Endothelial cell of umbilical vein (primary cell): ENCODE measurements at regions not wholly inside any gene's neighbourhood (a gene's known extent, or its start where the extent isn't known, plus 50 kb on each side); places are given as distances from the start of the nearest gene placed in this dataset.

Source experiments
- BruUV-seq: library from RNA; stranded (reverse); fragments of 400-500 nt; replicated peaks from 2 replicates; lab custom pipeline; 2021; lab: Mats Ljungman, UMichigan
- CTCF ChIA-PET: fragments of 300-600, 350-600 bp; sonication (Branson Sonifier 250); formaldehyde crosslinking; loops from one replicate; lab custom pipeline; 2021; ENCODE audit warnings: antibody characterized with exemption, inconsistent platforms; lab: Charles Lee
- POLR2A ChIA-PET: fragments of 300-600, 350-600 bp; sonication (Branson Sonifier 250); formaldehyde crosslinking; loops from one replicate; lab custom pipeline; 2021; ENCODE audit warnings: antibody characterized with exemption, inconsistent platforms; lab: Charles Lee
- DNase-seq: peaks from one replicate; pipeline ENCODE4 v3.0.0-alpha.2; 2011; ENCODE audit warnings: low read depth, low spot score
- FAIRE-seq: peaks from 2 replicates; lab custom pipeline; 2011; peaks lifted over from hg19 to GRCh38; lab: Jason Lieb, UNC
- H2AFZ ChIP-seq: 2 replicates; pipeline ENCODE4 v1.6.0; 2012; ENCODE audit warnings: low read depth, low read length, control low read depth, inconsistent platforms
- H3K27ac ChIP-seq: 2 replicates; pipeline ENCODE4 v1.5.1; 2011; ENCODE audit warnings: low read depth, mild to moderate bottlenecking, control low read depth, low read length, moderate library complexity; ENCODE audit not compliant: insufficient read depth
- H3K27me3 ChIP-seq, 2 experiments: 2 replicates each; pipeline versions ENCODE4 v1.6.0 to v1.6.1; 2011; ENCODE audit warnings: low read length in 2 of 2, mixed read lengths in 1 of 2; ENCODE audit not compliant: control insufficient read depth in 2 of 2, insufficient read depth in 2 of 2
- H3K36me3 ChIP-seq, 2 experiments: 2 replicates in 1 of 2; 3 replicates in 1 of 2; pipeline ENCODE4 v1.5.1; 2011; ENCODE audit warnings: low read length in 2 of 2, mild to moderate bottlenecking in 1 of 2, moderate library complexity in 1 of 2; ENCODE audit not compliant: control insufficient read depth in 2 of 2, insufficient read depth in 2 of 2; ENCODE audit errors: extremely low read depth in 1 of 2
- H3K4me1 ChIP-seq: 3 replicates; pipeline ENCODE4 v1.5.1; 2011; ENCODE audit warnings: mild to moderate bottlenecking, low read length; ENCODE audit not compliant: control insufficient read depth, insufficient read depth; ENCODE audit errors: extremely low read depth
- H3K4me2 ChIP-seq: 2 replicates; pipeline ENCODE4 v1.6.1; 2011; ENCODE audit warnings: low read length, control low read depth, mixed read lengths; ENCODE audit not compliant: insufficient read depth
- H3K4me3 ChIP-seq, 3 experiments: fragments of 200-600 bp in 1 of 3; sonication (generic), shearing (Covaris generic) in 1 of 3; replicated peaks in 1 of 3; 2 replicates each; pipeline ENCODE4 v1.5.1; 2011 to 2016; ENCODE audit warnings: control low read depth in 3 of 3, low read length in 3 of 3, mild to moderate bottlenecking in 2 of 3, inconsistent platforms in 1 of 3, low read depth in 1 of 3, moderate library complexity in 1 of 3; ENCODE audit not compliant: insufficient read depth in 1 of 3
- H3K79me2 ChIP-seq: 2 replicates; pipeline ENCODE4 v1.6.0; 2012; ENCODE audit warnings: low read length, inconsistent platforms; ENCODE audit not compliant: control insufficient read depth, insufficient read depth
- H3K9ac ChIP-seq: replicated peaks from 2 replicates; pipeline ENCODE3; 2011; ENCODE audit warnings: low read length, control low read depth; ENCODE audit not compliant: insufficient read depth; ENCODE audit errors: extremely low read depth
- H3K9me1 ChIP-seq: replicated peaks from 3 replicates; pipeline ENCODE4 v1.6.0; 2011; ENCODE audit warnings: mild to moderate bottlenecking, low read length; ENCODE audit not compliant: control insufficient read depth, insufficient read depth; ENCODE audit errors: extremely low read depth
- H3K9me3 ChIP-seq: replicated peaks from 2 replicates; pipeline ENCODE4 v1.5.1; 2012; ENCODE audit warnings: low read length, inconsistent platforms; ENCODE audit not compliant: control insufficient read depth, insufficient read depth
- H4K20me1 ChIP-seq: replicated peaks from 2 replicates; pipeline ENCODE3; 2011; ENCODE audit warnings: mild to moderate bottlenecking, low read length; ENCODE audit not compliant: control insufficient read depth, insufficient read depth; ENCODE audit errors: extremely low read depth
- EZH2 ChIP-seq: IDR thresholded peaks from 2 replicates; pipeline ENCODE4 v1.6.1; 2012; ENCODE audit warnings: borderline replicate concordance, low read depth, mild to moderate bottlenecking, moderate library complexity, low read length, inconsistent platforms; ENCODE audit not compliant: severe bottlenecking
- FOS ChIP-seq: IDR thresholded peaks from 2 replicates; pipeline ENCODE4 v1.6.1; 2011; ENCODE audit warnings: mild to moderate bottlenecking, low read length, moderate library complexity, borderline replicate concordance; ENCODE audit not compliant: insufficient read depth
- GATA2 ChIP-seq: IDR thresholded peaks from 2 replicates; pipeline ENCODE4 v1.7.0; 2011; ENCODE audit warnings: low read depth, mild to moderate bottlenecking, moderate library complexity, mixed read lengths, low read length; ENCODE audit not compliant: insufficient read length, insufficient read depth
- JUN ChIP-seq: IDR thresholded peaks from 2 replicates; pipeline ENCODE4 v1.6.1; 2011; ENCODE audit warnings: borderline replicate concordance, low read depth; ENCODE audit not compliant: insufficient read length, insufficient read depth
- MYC ChIP-seq: IDR thresholded peaks from one replicate; pipeline ENCODE4 v1.6.1; 2011; ENCODE audit warnings: mild to moderate bottlenecking, low read depth, low read length
- POLR2A ChIP-seq: IDR thresholded peaks from 2 replicates; pipeline ENCODE4 v1.6.1; 2012; ENCODE audit warnings: low read depth, mild to moderate bottlenecking, control low read depth, low read length
- POLR2AphosphoS5 ChIP-seq: IDR thresholded peaks from 2 replicates; pipeline ENCODE4 v1.6.1; 2012; ENCODE audit warnings: low read depth, mild to moderate bottlenecking, control low read depth, low read length, moderate library complexity; ENCODE audit not compliant: insufficient read depth
- dilution Hi-C: fragments of 300-500 bp; cut with MboI; formaldehyde crosslinking; loops from one replicate; pipeline ENCODE4 v1.15.0; 2019; ENCODE audit warnings: low sequenced_read_pairs; ENCODE audit not compliant: extremely low pct_ligation_motif_present
- intact Hi-C: fragments of 100-400 bp; cut with micrococcal nuclease; formaldehyde crosslinking; loops from one replicate; pipeline ENCODE4 v1.10.0; 2022
- TF ChIP-seq, protein P1 (sequence below), 2 donors: IDR thresholded peaks; 1 replicate in 1 of 2; 2 replicates in 1 of 2; pipeline ENCODE4 v1.5.1; 2011; ENCODE audit warnings: low read length in 2 of 2, mild to moderate bottlenecking in 2 of 2, moderate library complexity in 2 of 2, control low read depth in 1 of 2, inconsistent platforms in 1 of 2, low read depth in 1 of 2; ENCODE audit not compliant: insufficient read depth in 1 of 2; ENCODE audit errors: extremely low read depth in 1 of 2
- TF ChIP-seq, protein P2 (sequence below): IDR thresholded peaks from 2 replicates; pipeline ENCODE4 v1.6.1; 2011; ENCODE audit not compliant: insufficient read depth, insufficient read length

DNA sequence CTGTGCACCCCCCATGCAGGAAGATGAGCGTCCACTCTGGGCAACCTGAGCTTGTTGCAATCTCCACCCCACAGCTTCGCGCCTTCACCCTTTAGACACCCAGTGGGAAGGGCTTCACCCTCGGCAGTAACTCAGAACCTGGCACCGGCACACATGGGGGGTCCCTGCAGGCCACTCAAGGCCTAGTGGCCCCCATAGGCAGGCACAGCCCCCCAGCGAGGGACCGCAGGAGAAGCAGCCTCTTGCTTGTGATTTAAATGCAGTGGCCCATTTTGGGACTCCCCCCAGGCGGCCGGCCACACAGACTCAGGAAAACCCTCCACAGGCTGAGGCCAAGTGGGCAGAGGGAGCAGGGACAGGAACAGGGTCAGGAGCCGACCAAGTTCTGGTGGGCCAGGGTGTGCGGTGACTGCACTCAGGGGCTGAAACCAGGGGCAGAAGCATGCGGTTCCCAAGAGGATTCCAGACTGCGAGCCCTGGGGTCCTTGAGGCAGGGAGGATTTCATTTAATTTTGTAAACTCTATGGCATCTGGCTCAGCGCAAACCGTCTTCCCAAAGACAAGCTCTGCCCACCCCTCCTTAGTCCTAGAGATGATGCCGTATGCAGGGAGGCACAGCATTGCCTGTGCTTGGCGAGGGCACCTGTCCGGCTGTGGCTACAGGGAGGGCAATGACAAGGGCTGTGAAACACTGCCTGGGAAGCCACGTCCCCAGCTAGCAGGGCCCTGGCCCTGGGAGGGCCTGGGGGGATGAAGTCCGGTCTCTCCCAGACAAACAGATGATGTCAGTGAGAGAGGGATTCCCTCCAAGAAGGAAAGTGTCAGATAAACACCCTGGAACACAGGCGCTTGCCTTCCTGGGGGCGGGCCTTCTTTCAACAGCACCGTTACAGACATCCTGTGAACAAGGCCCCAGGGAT lies 52.9 kb upstream of the GPR31 start:
- Histone ChIP-seq H3K27ac (no peak overlapping the region), H4K20me1 (no peaks in the 10 kb centered on the region), H3K4me2 (no peak overlapping the region), H3K9me3 (no peaks in the 10 kb centered on the region), H3K4me1 (no peaks in the 10 kb centered on the region), H2AFZ (no peak overlapping the region), H3K27me3 (no peaks in the 10 kb centered on the region), H3K79me2 (no peaks in the 10 kb centered on the region), H3K36me3 (no peaks in the 10 kb centered on the region), H3K9ac (no peak overlapping the region), H3K9me1 (no peaks in the 10 kb centered on the region), H3K4me3 (no peak overlapping the region)
- TF ChIP-seq EZH2 (no peak), POLR2A (no peak), POLR2AphosphoS5 (no peak), JUN (no peak), MYC (no peak), FOS (no peak), GATA2 (no peak)
- TF ChIP-seq, protein P1, sequence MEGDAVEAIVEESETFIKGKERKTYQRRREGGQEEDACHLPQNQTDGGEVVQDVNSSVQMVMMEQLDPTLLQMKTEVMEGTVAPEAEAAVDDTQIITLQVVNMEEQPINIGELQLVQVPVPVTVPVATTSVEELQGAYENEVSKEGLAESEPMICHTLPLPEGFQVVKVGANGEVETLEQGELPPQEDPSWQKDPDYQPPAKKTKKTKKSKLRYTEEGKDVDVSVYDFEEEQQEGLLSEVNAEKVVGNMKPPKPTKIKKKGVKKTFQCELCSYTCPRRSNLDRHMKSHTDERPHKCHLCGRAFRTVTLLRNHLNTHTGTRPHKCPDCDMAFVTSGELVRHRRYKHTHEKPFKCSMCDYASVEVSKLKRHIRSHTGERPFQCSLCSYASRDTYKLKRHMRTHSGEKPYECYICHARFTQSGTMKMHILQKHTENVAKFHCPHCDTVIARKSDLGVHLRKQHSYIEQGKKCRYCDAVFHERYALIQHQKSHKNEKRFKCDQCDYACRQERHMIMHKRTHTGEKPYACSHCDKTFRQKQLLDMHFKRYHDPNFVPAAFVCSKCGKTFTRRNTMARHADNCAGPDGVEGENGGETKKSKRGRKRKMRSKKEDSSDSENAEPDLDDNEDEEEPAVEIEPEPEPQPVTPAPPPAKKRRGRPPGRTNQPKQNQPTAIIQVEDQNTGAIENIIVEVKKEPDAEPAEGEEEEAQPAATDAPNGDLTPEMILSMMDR (IDR thresholded peaks at IDR 0.05; ENCODE audit: extremely low read depth in 1 of 2, insufficient read depth in 1 of 2, low read depth in 1 of 2, low read length in 2 of 2), result no peak
- TF ChIP-seq, protein P2, sequence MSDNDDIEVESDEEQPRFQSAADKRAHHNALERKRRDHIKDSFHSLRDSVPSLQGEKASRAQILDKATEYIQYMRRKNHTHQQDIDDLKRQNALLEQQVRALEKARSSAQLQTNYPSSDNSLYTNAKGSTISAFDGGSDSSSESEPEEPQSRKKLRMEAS, result no peak
- DNase-seq (no peak), FAIRE-seq (no peak)
- no TSS peak for BruUV-seq
- dilution Hi-C loops, result no loop called here
- CTCF ChIA-PET, result no interaction called here
- POLR2A ChIA-PET, result no interaction called here
- intact Hi-C loops, result no loop called here
